IPS DF 6.9 (cell line): ENCODE measurements at regions not wholly inside any gene's neighbourhood (a gene's known extent, or its start where the extent isn't known, plus 50 kb on each side); places are given as distances from the start of the nearest gene placed in this dataset.
"Not testable (repeated sequence)": the region's sequence is repeated elsewhere in the genome, so short reads cannot be mapped to it uniquely, and the experiment has no call there.

Experiments used
- DNase-seq: peaks from one replicate; pipeline ENCODE4 v3.0.0-alpha.2; 2013; ENCODE audit warnings: low read depth, low spot score
- H3K27ac ChIP-seq: one replicate; pipeline ENCODE4 v1.5.1; 2013; ENCODE audit warnings: low read length, control low read depth
- H3K27me3 ChIP-seq: 2 replicates; pipeline ENCODE4 v1.6.1; 2013; ENCODE audit warnings: mild to moderate bottlenecking, low read length; ENCODE audit not compliant: control insufficient read depth, insufficient read depth
- H3K36me3 ChIP-seq: 2 replicates; pipeline ENCODE4 v1.6.1; 2013; ENCODE audit warnings: low read length; ENCODE audit not compliant: control insufficient read depth, insufficient read depth
- H3K4me1 ChIP-seq: 2 replicates; pipeline ENCODE4 v1.6.1; 2013; ENCODE audit warnings: low read length; ENCODE audit not compliant: control insufficient read depth, insufficient read depth
- H3K4me3 ChIP-seq: 2 replicates; pipeline ENCODE4 v1.5.1; 2013; ENCODE audit warnings: mild to moderate bottlenecking, low read length
- H3K9me3 ChIP-seq: 2 replicates; pipeline ENCODE4 v1.6.1; 2013; ENCODE audit warnings: low read length, inconsistent platforms; ENCODE audit not compliant: control insufficient read depth, insufficient read depth
- WGBS: extraction: QIAGEN DNeasy Blood & Tissue Kit; methylation state at CpG from one replicate; pipeline ENCODE4 v1.1.7; 2013; ENCODE audit warnings: mixed read lengths, missing lambda C conversion rate; ENCODE audit not compliant: insufficient read length, insufficient coverage; 5-methylcytosine and 5-hydroxymethylcytosine counted together

- Histone ChIP-seq H3K4me1 (peaks cover 5% of the 10 kb centered on the region; the same call in 1 of the 2 replicates), H3K9me3 (no peaks in the 10 kb centered on the region), H3K36me3 (no peaks in the 10 kb centered on the region), H3K27me3 (no peaks in the 10 kb centered on the region), H3K4me3 (no peak overlapping the region), H3K27ac (no peak overlapping the region)
- no peak for DNase-seq
- no CpG with 5 or more reads among the region's 7 CpGs for WGBS
Measured at GRCh38 chr20:53734006-53734688, 140.5 kb upstream of the ZNF217 start.

- H3K4me1 ChIP-seq: peaks cover 3% of the 10 kb centered on the region; the same call in 1 of the 2 replicates
- H3K36me3 ChIP-seq: no peaks in the 10 kb centered on the region
- no peaks in the 10 kb centered on the region for H3K9me3 ChIP-seq
- WGBS: no CpG with 5 or more reads among the region's 2 CpGs
- no peak overlapping the region for H3K4me3 ChIP-seq
- no peak for DNase-seq
- no peaks in the 10 kb centered on the region for H3K27me3 ChIP-seq
- no peak overlapping the region for H3K27ac ChIP-seq
Measured at GRCh38 chr20:53731595-53731994, 138.0 kb upstream of the ZNF217 start.

- no CpG with 5 or more reads among the region's 1 CpG for WGBS
- H3K36me3 ChIP-seq: no peaks in the 10 kb centered on the region
- no peaks in the 10 kb centered on the region for H3K4me1 ChIP-seq
- H3K9me3 ChIP-seq: no peaks in the 10 kb centered on the region
- H3K4me3 ChIP-seq: no peak overlapping the region
- no peak overlapping the region for H3K27ac ChIP-seq
- DNase-seq: no peak
- H3K27me3 ChIP-seq: no peaks in the 10 kb centered on the region
Measured at GRCh38 chr20:53728359-53728758, 134.7 kb upstream of the ZNF217 start.

- DNase-seq, H3K4me1 ChIP-seq, H3K9me3 ChIP-seq, H3K36me3 ChIP-seq, H3K27ac ChIP-seq, H3K4me3 ChIP-seq, H3K27me3 ChIP-seq: not testable (repeated sequence)
- no CpG with 5 or more reads among the region's 4 CpGs for WGBS
Measured at GRCh38 chr20:53727239-53727638, 133.6 kb upstream of the ZNF217 start.

GRCh38 chr20:53725575-53725970, 131.9 kb upstream of the ZNF217 start:
- Histone ChIP-seq H3K27ac (no peak overlapping the region), H3K4me1 (no peaks in the 10 kb centered on the region), H3K4me3 (no peak overlapping the region), H3K27me3 (no peaks in the 10 kb centered on the region), H3K36me3 (no peaks in the 10 kb centered on the region), H3K9me3 (no peaks in the 10 kb centered on the region)
- WGBS: no CpG with 5 or more reads among the region's 11 CpGs
- no peak for DNase-seq

- Histone ChIP-seq H3K4me1 (no peaks in the 10 kb centered on the region), H3K9me3 (no peaks in the 10 kb centered on the region), H3K36me3 (no peaks in the 10 kb centered on the region), H3K4me3 (no peak overlapping the region), H3K27me3 (no peaks in the 10 kb centered on the region), H3K27ac (no peak overlapping the region)
- no peak for DNase-seq
- WGBS: no CpG with 5 or more reads among the region's 7 CpGs
Measured at GRCh38 chr20:53723621-53724020, 130.0 kb upstream of the ZNF217 start.

GRCh38 chr20:53723045-53723444, 129.4 kb upstream of the ZNF217 start:
- Histone ChIP-seq H3K4me3 (no peak overlapping the region), H3K27ac (no peak overlapping the region), H3K4me1 (no peaks in the 10 kb centered on the region), H3K9me3 (no peaks in the 10 kb centered on the region), H3K36me3 (no peaks in the 10 kb centered on the region), H3K27me3 (no peaks in the 10 kb centered on the region)
- DNase-seq: no peak
- no CpG with 5 or more reads among the region's 3 CpGs for WGBS

- Histone ChIP-seq H3K4me1 (no peaks in the 10 kb centered on the region), H3K4me3 (no peak overlapping the region), H3K36me3 (no peaks in the 10 kb centered on the region), H3K9me3 (no peaks in the 10 kb centered on the region), H3K27me3 (no peaks in the 10 kb centered on the region), H3K27ac (no peak overlapping the region)
- DNase-seq: no peak
- no CpG with 5 or more reads among the region's 5 CpGs for WGBS
Measured at GRCh38 chr20:53722515-53723036, 128.9 kb upstream of the ZNF217 start.

GRCh38 chr20:53721445-53721963, 127.9 kb upstream of the ZNF217 start:
- H3K27me3 ChIP-seq, DNase-seq, H3K4me1 ChIP-seq, H3K27ac ChIP-seq, H3K9me3 ChIP-seq, H3K36me3 ChIP-seq, H3K4me3 ChIP-seq: not testable (repeated sequence)
- WGBS: no CpG with 5 or more reads among the region's 6 CpGs

GRCh38 chr20:53719171-53719803, 125.6 kb upstream of the ZNF217 start:
- H3K4me3 ChIP-seq, H3K9me3 ChIP-seq, H3K27ac ChIP-seq, H3K36me3 ChIP-seq, H3K4me1 ChIP-seq, H3K27me3 ChIP-seq, DNase-seq: not testable (repeated sequence)
- no CpG with 5 or more reads among the region's 8 CpGs for WGBS
